Right lung (tissue), 2 donors: ENCODE measurements at regions not wholly inside any gene's neighbourhood (a gene's known extent, or its start where the extent isn't known, plus 50 kb on each side); places are given as distances from the start of the nearest gene placed in this dataset.
"Not testable (repeated sequence)": the region's sequence is repeated elsewhere in the genome, so short reads cannot be mapped to it uniquely, and the experiment has no call there.

Experiments
- DNase-seq, 2 donors: peaks; one replicate each; pipeline ENCODE4 v3.0.0-alpha.2; 2013

GRCh38 chr20:20795119-20795518 lies 82.7 kb upstream of the RALGAPA2 start:
- no peak for DNase-seq

GRCh38 chr20:20793591-20793990 lies 81.1 kb upstream of the RALGAPA2 start:
- DNase-seq = no peak

- no peak for DNase-seq
Observed at GRCh38 chr20:20791664-20792568, 79.5 kb upstream of the RALGAPA2 start.

- DNase-seq = no peak
Observed at GRCh38 chr20:20788308-20788707, 75.9 kb upstream of the RALGAPA2 start.

- no peak for DNase-seq
Observed at GRCh38 chr20:20786428-20786827, 74.0 kb upstream of the RALGAPA2 start.

GRCh38 chr20:20785226-20785625 lies 72.8 kb upstream of the RALGAPA2 start:
- DNase-seq = no peak

- DNase-seq = not testable (repeated sequence)
Observed at GRCh38 chr20:20784450-20784849, 72.0 kb upstream of the RALGAPA2 start.

GRCh38 chr20:20783450-20783849 lies 71.0 kb upstream of the RALGAPA2 start:
- DNase-seq = no peak

- no peak for DNase-seq
Observed at GRCh38 chr20:20782755-20783154, 70.3 kb upstream of the RALGAPA2 start.

- peak; percentile 67 to 79 for DNase-seq
Observed at GRCh38 chr20:20782231-20782630, 69.8 kb upstream of the RALGAPA2 start.

- DNase-seq = no peak
Observed at GRCh38 chr20:20781029-20781428, 68.6 kb upstream of the RALGAPA2 start.

- peak in 1 of 2 donors; percentile 62 for DNase-seq
Observed at GRCh38 chr20:20780127-20780824, 67.8 kb upstream of the RALGAPA2 start.

- DNase-seq = peak; percentile 46 to 50
Observed at GRCh38 chr20:20778676-20779075, 66.2 kb upstream of the RALGAPA2 start.

GRCh38 chr20:20772497-20773085 lies 60.1 kb upstream of the RALGAPA2 start:
- DNase-seq = no peak

GRCh38 chr20:20768202-20768815 lies 55.9 kb upstream of the RALGAPA2 start:
- DNase-seq = no peak

GRCh38 chr20:20765696-20766365 lies 53.4 kb upstream of the RALGAPA2 start:
- DNase-seq = peak; percentile 76 to 79

- DNase-seq = no peak
Observed at GRCh38 chr20:20763650-20764049, 51.2 kb upstream of the RALGAPA2 start.
